ENCODE measurements at regions not wholly inside any gene's neighbourhood (a gene's known extent, or its start where the extent isn't known, plus 50 kb on each side); places are given as distances from the start of the nearest gene placed in this dataset.

GRCh38 chr14:47744155-47744554, 68.8 kb upstream of the MDGA2 start:
- no peak for DNase-seq
- H3K4me3 ChIP-seq (ENCODE audit: low read length in 2 of 2) = no peak overlapping the region
- 47 to 51% methylated on average over 1 of the region's 1 CpG for WGBS, 2 donors
- no peaks in the 10 kb centered on the region for H3K27me3 ChIP-seq (ENCODE audit: control insufficient read depth in 1 of 2, insufficient read depth in 2 of 2, low read length in 1 of 2)
- no peak overlapping the region for H3K27ac ChIP-seq (ENCODE audit: low read depth in 1 of 2, low read length in 2 of 2)
- H3K36me3 ChIP-seq (ENCODE audit: control insufficient read depth in 1 of 2, insufficient read depth in 2 of 2, low read length in 1 of 2) = no peaks in the 10 kb centered on the region
- no peak for ATAC-seq (ENCODE audit: low FRiP score)
- intact Hi-C loops (cut with DNase I) = no loop called here
- H3K9me3 ChIP-seq (ENCODE audit: control insufficient read depth, low read length) = no peaks in the 10 kb centered on the region
- no peaks in the 10 kb centered on the region for H3K4me1 ChIP-seq (ENCODE audit: control insufficient read depth in 1 of 2, insufficient read depth in 2 of 2, low read length in 2 of 2)

GRCh38 chr14:47739541-47739940, 64.1 kb upstream of the MDGA2 start:
- no peak for ATAC-seq (ENCODE audit: low FRiP score)
- no peak for DNase-seq
- 11 to 24% methylated on average over 1 of the region's 1 CpG for WGBS, 2 donors
- Histone ChIP-seq H3K4me1 (ENCODE audit: control insufficient read depth in 1 of 2, insufficient read depth in 2 of 2, low read length in 2 of 2) (no peaks in the 10 kb centered on the region), H3K4me3 (ENCODE audit: low read length in 2 of 2) (no peak overlapping the region), H3K9me3 (ENCODE audit: control insufficient read depth, low read length) (no peaks in the 10 kb centered on the region), H3K27me3 (ENCODE audit: control insufficient read depth in 1 of 2, insufficient read depth in 2 of 2, low read length in 1 of 2) (no peaks in the 10 kb centered on the region), H3K27ac (ENCODE audit: low read depth in 1 of 2, low read length in 2 of 2) (no peak overlapping the region), H3K36me3 (ENCODE audit: control insufficient read depth in 1 of 2, insufficient read depth in 2 of 2, low read length in 1 of 2) (no peaks in the 10 kb centered on the region)
- intact Hi-C loops (cut with DNase I) = no loop called here

GRCh38 chr14:47730296-47730695, 54.9 kb upstream of the MDGA2 start:
- ATAC-seq (ENCODE audit: low FRiP score) (no peak), DNase-seq (no peak)
- WGBS, 2 donors = 66 to 69% methylated on average over 3 of the region's 3 CpGs
- Histone ChIP-seq H3K27me3 (ENCODE audit: control insufficient read depth in 1 of 2, insufficient read depth in 2 of 2, low read length in 1 of 2) (no peaks in the 10 kb centered on the region), H3K9me3 (ENCODE audit: control insufficient read depth, low read length) (peaks cover 2% of the 10 kb centered on the region), H3K4me1 (ENCODE audit: control insufficient read depth in 1 of 2, insufficient read depth in 2 of 2, low read length in 2 of 2) (no peaks in the 10 kb centered on the region), H3K4me3 (ENCODE audit: low read length in 2 of 2) (no peak overlapping the region), H3K27ac (ENCODE audit: low read depth in 1 of 2, low read length in 2 of 2) (no peak overlapping the region), H3K36me3 (ENCODE audit: control insufficient read depth in 1 of 2, insufficient read depth in 2 of 2, low read length in 1 of 2) (no peaks in the 10 kb centered on the region)
- intact Hi-C loops (cut with DNase I) = no loop called here

Small RNA genes lying in the stretch of these regions (microRNA-seq; reads per million reads assigned to microRNA genes)
- gene MIR548Y = 0 reads per million in 2 donors
